Thyroid gland (tissue), 4 donors: ENCODE measurements at regions not wholly inside any gene's neighbourhood (a gene's known extent, or its start where the extent isn't known, plus 50 kb on each side); places are given as distances from the start of the nearest gene placed in this dataset.
"Not testable (repeated sequence)": the region's sequence is repeated elsewhere in the genome, so short reads cannot be mapped to it uniquely, and the experiment has no call there.

Source experiments
- DNase-seq, 2 donors: peaks; one replicate each; pipeline ENCODE4 v3.0.0-alpha.2; 2019
- H3K27ac ChIP-seq, 3 donors: fragments of 200-600 bp; sonication (generic); 1 replicate in 2 of 3; 2 replicates in 1 of 3; pipeline ENCODE4 v1.5.1; 2016 to 2019; ENCODE audit warnings: mild to moderate bottlenecking in 1 of 3, moderate library complexity in 1 of 3
- H3K27me3 ChIP-seq: fragments of 200-600 bp; sonication (generic); one replicate; pipeline ENCODE4 v1.5.1; 2019
- H3K36me3 ChIP-seq, 2 donors: fragments of 200-600 bp; sonication (generic); one replicate each; pipeline ENCODE4 v1.5.1; 2016 to 2019
- H3K4me1 ChIP-seq, 2 donors: fragments of 200-600 bp; sonication (generic); one replicate each; pipeline ENCODE4 v1.5.1; 2017 to 2019
- H3K4me3 ChIP-seq, 3 donors: fragments of 200-600 bp; sonication (generic); replicated peaks in 1 of 3; 1 replicate in 2 of 3; 2 replicates in 1 of 3; pipeline ENCODE4 v1.5.1; 2016; ENCODE audit warnings: mild to moderate bottlenecking in 1 of 3
- H3K9me3 ChIP-seq: fragments of 200-600 bp; sonication (generic); one replicate; pipeline ENCODE4 v1.5.1; 2017
- CTCF ChIP-seq, 6 experiments: fragments of 200-600 bp in 3 of 6; fragments of 450-650 bp in 3 of 6; sonication (generic) in 3 of 6; IDR thresholded peaks; one replicate each; pipeline ENCODE4 v1.5.1; 2016 to 2019; ENCODE audit warnings: antibody characterized with exemption in 6 of 6, mild to moderate bottlenecking in 2 of 6, inconsistent platforms in 1 of 6, moderate library complexity in 1 of 6
- POLR2A ChIP-seq, 2 donors: fragments of 450-650 bp; IDR thresholded peaks; one replicate each; pipeline ENCODE4 v1.6.1; 2017; ENCODE audit warnings: antibody characterized with exemption in 2 of 2, mild to moderate bottlenecking in 2 of 2, moderate library complexity in 1 of 2
- WGBS, 2 donors: methylation state at CpG; one replicate each; pipeline ENCODE4 v1.1.5; 2017; 5-methylcytosine and 5-hydroxymethylcytosine counted together
- intact Hi-C: fragments of 100-400 bp; cut with DNase I; formaldehyde crosslinking; loops from one replicate; pipeline ENCODE4 v1.15.1; 2023

GRCh38 chr17:79549141-79549915, 61.5 kb downstream of the RBFOX3 start:
- Histone ChIP-seq H3K4me3 (no peak overlapping the region), H3K9me3 (no peaks in the 10 kb centered on the region), H3K4me1 (no peaks in the 10 kb centered on the region), H3K27ac (no peak overlapping the region), H3K36me3 (no peaks in the 10 kb centered on the region), H3K27me3 (no peaks in the 10 kb centered on the region)
- no peak for DNase-seq
- intact Hi-C loops: loop anchor here (10.0 kb wide), 1 partner anchor 55 kb away; no protein-coding TSS in a partner anchor
- TF ChIP-seq CTCF (IDR thresholded peaks at IDR 0.05): no peak
- no peak for TF ChIP-seq POLR2A (IDR thresholded peaks at IDR 0.05)
- 74 to 76% methylated on average over 7 to 10 of the region's 10 CpGs for WGBS, 2 donors

- H3K27me3 ChIP-seq: no peaks in the 10 kb centered on the region
- TF ChIP-seq CTCF (IDR thresholded peaks at IDR 0.05): no peak
- no peak for TF ChIP-seq POLR2A (IDR thresholded peaks at IDR 0.05)
- intact Hi-C loops: loop anchor here (10.0 kb wide), 1 partner anchor 57 kb away; no protein-coding TSS in a partner anchor
- H3K36me3 ChIP-seq: no peaks in the 10 kb centered on the region
- WGBS, 2 donors: 82 to 90% methylated on average over 4 to 10 of the region's 14 CpGs
- H3K9me3 ChIP-seq: no peaks in the 10 kb centered on the region
- DNase-seq: no peak
- no peak overlapping the region for H3K27ac ChIP-seq
- H3K4me3 ChIP-seq: no peak overlapping the region
- H3K4me1 ChIP-seq: no peaks in the 10 kb centered on the region
These were observed 62.7 kb downstream of the RBFOX3 start for GRCh38 chr17:79548116-79548515.

GRCh38 chr17:79547586-79547985, 63.3 kb downstream of the RBFOX3 start:
- 83 to 85% methylated on average over 10 of the region's 10 CpGs for WGBS, 2 donors
- H3K9me3 ChIP-seq: no peaks in the 10 kb centered on the region
- intact Hi-C loops: loop anchor here (10.0 kb wide), 1 partner anchor 57 kb away; no protein-coding TSS in a partner anchor
- no peak overlapping the region for H3K27ac ChIP-seq
- no peaks in the 10 kb centered on the region for H3K4me1 ChIP-seq
- no peaks in the 10 kb centered on the region for H3K36me3 ChIP-seq
- no peak overlapping the region for H3K4me3 ChIP-seq
- no peaks in the 10 kb centered on the region for H3K27me3 ChIP-seq
- DNase-seq: no peak
- no peak for TF ChIP-seq POLR2A (IDR thresholded peaks at IDR 0.05)
- TF ChIP-seq CTCF (IDR thresholded peaks at IDR 0.05): no peak

- 79 to 80% methylated on average over 12 of the region's 12 CpGs for WGBS, 2 donors
These were observed 63.7 kb downstream of the RBFOX3 start for GRCh38 chr17:79547171-79547570.

GRCh38 chr17:79546386-79546785, 64.5 kb downstream of the RBFOX3 start:
- Histone ChIP-seq H3K4me1 (no peaks in the 10 kb centered on the region), H3K4me3 (no peak overlapping the region), H3K36me3 (no peaks in the 10 kb centered on the region), H3K9me3 (no peaks in the 10 kb centered on the region), H3K27me3 (no peaks in the 10 kb centered on the region), H3K27ac (no peak overlapping the region)
- TF ChIP-seq POLR2A (IDR thresholded peaks at IDR 0.05) (no peak), CTCF (IDR thresholded peaks at IDR 0.05) (no peak)
- intact Hi-C loops: loop anchor here (10.0 kb wide), 1 partner anchor 58 kb away; no protein-coding TSS in a partner anchor
- DNase-seq: no peak
- WGBS, 2 donors: 90 to 92% methylated on average over 10 of the region's 10 CpGs

More at GRCh38 chr17:79547171-79547570, 63.7 kb downstream of the RBFOX3 start:
- H3K36me3 ChIP-seq, H3K4me1 ChIP-seq, H3K27ac ChIP-seq, H3K9me3 ChIP-seq, DNase-seq, H3K27me3 ChIP-seq, H3K4me3 ChIP-seq: not testable (repeated sequence)
- intact Hi-C loops: loop anchor here (10.0 kb wide), 1 partner anchor 58 kb away; no protein-coding TSS in a partner anchor
